HG03135 (cell line): ENCODE measurements at regions not wholly inside any gene's neighbourhood (a gene's known extent, or its start where the extent isn't known, plus 50 kb on each side); places are given as distances from the start of the nearest gene placed in this dataset.
"Not testable (repeated sequence)": the region's sequence is repeated elsewhere in the genome, so short reads cannot be mapped to it uniquely, and the experiment has no call there.

ENCODE experiments used
- ATAC-seq: cut with Tn5 transposase; IDR thresholded peaks from one replicate; pipeline ENCODE4 v1.9.1; 2021; ENCODE audit warnings: mild to moderate bottlenecking, moderate library complexity; ENCODE audit not compliant: unreplicated experiment

DNA sequence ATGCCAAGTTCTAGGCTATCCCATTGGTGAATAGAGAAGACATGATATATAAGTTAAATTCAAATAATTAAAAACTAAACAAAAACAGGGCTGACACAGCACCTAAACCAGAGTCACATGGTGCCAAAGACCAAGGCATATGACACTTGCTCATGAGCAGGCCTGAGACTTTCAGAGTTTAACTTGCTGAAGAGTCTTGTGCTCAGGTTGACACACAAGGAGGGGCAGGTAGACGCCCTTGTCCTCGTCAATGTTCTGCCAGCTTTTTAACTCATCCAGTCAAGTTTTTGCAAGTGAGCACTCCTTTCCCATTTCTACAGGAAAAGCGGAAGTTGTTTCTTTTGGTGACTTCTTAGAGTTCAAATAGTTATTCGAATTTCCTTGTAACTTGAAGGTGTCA is 289.7 kb downstream of the CYRIA start:
- ATAC-seq = no peak

DNA sequence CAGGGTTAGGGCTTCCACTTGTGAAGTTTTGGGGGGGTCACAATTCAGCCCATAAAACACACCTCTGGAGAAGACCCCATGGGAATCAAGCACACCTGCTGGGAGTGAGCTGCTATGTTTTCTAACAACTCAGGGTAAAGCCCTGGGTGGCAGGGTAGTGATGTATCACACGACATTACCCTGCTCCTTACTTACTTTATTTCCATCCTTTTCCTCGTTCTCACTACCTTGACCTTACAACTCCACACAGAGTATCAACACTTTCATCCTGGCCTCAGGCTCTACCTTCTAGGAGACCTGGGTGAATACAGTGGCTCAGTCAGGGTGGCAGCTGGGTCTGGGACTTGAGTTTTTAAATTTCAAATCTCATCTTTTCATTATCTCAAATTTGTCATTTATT is 290.3 kb downstream of the CYRIA start:
- no peak for ATAC-seq

DNA sequence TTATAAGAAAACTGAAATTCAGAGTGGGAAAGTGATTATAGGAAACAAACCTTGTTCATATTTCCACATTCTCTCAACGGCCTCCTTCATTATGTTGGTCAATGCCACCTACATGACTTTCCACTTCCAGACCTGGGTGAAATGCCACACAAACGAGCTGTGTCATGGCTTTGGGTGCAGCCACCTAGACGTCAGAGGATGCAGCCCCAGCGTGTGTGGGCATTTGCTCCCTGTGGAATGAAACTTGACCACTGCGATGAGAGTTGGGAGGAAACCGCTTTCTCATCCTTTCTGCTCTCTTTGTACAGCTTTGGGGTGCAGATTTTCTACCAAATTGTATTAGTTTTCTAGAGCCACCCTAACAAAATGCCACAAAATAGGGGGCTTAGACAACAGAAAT is 291.0 kb downstream of the CYRIA start:
- no peak for ATAC-seq

DNA sequence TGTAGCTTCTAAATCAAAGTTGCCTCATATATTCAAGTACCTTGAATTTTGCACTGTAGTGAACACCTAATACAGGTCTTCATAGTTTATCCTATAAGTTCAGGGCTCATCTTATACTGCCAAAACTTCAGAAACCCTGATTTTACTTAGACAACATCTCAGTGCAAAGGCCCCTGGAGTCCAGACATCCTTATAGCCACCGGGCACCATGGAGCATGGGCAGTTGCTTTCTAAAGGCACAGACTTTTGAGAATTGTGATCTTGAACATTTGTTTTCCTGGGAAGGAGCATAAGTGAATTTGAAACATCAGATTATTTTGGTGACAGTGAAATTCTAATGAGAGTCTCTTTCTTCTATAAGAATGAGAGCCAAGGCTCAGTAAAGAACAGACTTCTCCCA is 292.3 kb downstream of the CYRIA start:
- ATAC-seq = no peak

DNA sequence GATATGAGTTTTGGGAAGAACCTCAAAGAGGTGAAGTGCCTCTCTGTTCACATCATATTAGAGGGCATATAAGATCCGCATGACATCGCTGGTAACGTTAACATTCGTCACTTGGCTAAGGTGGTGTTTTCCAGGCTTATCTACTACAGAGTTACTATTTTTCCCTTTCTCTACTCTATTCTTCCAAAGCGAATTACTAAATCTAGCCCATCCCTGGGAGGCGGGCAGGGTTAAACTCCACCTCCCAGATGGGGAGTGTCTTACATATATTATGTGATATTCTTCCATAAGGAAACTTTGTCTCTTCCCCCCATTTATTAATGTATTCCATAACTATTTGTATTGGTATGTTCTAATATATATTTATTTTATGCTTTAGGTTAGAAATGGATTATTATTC is 293.9 kb downstream of the CYRIA start:
- no peak for ATAC-seq

DNA sequence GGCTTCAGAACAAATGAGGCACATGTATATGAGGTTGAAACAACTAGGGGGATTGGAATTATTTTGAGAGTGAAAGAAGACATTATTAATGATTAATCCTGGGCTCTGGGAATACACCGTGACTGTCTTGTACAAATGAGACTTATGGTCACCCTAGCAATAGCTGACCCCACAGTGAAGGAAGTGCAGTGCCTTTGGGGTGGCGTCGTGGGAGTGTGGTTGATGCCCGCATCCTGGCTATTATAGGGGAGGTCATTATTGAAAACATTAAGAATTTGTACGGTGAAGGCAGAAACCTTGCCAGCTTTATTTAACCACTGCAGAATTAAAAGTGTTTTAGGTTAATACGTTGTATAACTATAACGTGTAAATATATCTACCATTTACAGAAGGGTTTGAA is 296.7 kb downstream of the CYRIA start:
- no peak for ATAC-seq

DNA sequence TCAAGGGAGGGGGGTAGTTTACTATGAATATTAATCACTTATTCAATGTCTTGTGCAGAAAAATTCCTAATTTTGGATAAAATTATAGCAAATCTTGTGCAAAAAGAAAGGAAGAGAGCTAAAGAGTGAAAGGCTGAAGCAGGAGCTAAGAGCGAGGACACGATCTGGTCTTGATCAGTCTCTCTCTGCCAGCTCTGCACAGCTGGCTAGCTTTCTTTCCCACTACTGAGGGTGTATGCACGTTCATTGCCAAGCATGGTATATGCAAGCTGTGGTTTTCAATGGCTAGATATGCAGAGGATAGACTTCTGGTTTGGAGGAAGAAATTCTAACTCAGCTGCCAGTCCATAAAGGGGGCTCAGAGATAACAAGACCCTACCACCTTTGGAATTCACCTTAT is 297.3 kb downstream of the CYRIA start:
- ATAC-seq = no peak

DNA sequence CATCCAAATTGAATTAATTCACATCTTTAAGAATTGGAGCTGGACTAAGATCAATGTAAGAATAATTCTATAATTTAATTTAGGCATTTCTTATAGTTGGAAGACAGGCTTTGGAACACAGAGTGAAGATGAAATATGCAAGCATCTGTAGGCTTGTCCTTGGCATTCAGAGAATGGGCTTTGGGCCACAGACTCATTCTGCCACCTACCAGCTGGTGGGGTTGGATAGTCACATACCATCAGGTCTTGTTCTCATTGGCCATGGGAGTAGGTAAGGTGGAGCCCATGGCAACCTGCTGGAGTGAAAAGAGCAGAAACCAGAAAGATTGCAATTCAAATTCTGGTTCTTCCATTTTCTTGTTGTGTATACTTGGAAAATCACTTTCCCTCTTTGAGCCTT is 300.3 kb downstream of the CYRIA start:
- ATAC-seq = no peak

DNA sequence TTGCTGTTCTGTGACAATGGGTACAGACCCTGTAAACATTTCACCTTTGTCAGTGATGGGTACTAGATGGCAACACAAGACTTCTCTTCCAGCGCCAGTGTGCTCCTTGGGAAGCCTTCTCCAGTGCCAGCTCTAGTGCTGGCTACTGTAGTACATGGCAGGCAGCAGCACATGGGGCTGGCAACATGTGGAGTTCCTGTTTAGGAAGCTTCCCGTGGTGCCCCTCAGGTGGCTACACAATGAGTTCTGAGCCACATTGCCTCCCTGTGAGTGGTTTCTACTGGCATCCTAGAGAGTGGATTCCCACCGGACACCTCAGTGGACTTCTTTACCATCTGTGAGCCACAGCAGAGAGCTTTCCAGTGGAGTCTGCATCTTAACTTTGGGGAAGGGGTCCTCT is 302.1 kb downstream of the CYRIA start:
- ATAC-seq = no peak

DNA sequence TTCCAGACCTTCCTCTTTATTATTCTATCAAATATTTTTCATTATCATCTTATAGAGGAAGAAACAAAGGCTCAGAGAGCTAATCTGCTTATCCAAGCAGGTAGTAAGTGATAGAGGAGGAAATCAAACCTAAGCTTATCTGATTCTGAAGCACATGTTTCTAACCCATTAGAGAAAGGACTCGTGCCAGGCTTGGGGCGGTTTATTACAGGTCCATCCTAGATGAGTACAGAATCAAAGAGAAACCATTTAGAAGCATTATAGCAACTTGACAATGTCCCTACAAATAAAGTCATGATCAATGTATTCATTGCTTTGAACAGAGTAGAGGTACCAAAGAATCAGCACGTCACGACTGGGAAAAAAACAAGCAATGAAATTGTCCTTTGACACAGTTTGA is 303.0 kb downstream of the CYRIA start:
- ATAC-seq = no peak

DNA sequence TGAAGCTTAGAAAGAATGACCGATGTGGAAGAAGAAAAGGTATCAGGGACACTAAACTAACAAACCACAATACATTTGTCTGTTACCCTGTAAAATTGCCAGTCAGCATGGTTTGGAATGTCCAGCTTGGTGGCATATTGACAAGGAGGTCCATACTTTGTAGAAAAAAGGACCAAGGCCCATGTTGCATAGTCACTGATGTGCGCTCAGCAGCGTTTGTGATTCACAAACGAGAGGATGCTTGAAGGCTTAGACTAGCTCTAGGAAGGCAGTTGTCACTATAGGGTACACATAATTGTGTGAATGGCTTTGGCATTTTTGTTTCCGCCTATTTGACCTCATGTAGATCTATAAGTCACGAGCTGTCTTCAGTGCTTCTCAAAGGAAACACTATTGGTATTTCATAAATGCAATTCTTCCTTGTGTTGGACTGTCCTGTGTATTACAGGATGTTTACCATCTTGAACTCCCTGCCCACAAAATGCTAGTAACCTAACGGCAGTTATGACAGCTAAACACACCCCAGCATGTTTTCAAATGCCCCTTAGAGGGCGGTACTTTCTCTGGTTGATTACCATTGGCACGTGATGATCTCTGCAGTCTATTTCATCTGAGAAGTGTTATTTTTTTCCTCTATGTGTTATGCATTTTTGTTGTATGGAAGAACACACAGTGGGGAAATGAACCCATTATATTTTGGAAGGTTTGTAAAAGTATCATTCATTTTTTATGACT is 304.2 kb downstream of the CYRIA start:
- no peak for ATAC-seq

DNA sequence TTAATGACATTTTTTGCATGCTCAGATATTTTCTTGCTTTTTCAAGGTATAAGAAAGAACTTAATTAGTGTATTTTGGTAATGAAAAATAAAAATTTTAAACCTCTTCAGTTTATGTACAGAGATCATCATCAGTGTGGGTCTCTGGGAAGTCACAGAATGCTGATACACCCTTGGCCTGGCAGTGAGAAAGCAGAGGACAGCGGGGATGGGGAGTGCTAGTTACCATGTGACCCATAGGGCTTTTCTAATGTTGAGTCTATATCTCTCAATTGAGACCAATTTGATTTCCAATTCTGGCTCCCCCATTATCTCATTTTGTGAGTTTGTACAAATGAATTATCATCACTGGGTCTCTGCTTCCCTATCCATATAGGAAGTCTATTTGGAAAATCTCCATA is 305.7 kb downstream of the CYRIA start:
- no peak for ATAC-seq

DNA sequence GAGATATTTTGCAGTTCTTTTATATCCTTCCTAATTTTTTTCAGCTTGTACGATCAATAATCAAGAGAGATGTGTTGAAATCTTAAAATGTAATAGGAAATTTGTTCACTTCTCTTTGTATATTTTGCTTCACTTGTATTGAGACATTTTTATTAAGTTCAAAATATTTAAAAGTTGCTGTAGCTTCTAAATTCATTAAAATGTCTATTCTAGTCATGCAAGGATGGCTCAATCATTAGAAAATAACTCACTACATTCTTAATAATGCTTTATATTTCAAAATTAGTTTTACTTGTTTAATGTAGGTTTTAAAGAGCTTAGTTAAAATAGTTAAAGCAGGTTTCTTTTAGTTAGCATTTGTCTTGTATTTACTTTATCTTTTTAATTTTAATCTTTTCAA is 308.4 kb downstream of the CYRIA start:
- ATAC-seq = no peak

DNA sequence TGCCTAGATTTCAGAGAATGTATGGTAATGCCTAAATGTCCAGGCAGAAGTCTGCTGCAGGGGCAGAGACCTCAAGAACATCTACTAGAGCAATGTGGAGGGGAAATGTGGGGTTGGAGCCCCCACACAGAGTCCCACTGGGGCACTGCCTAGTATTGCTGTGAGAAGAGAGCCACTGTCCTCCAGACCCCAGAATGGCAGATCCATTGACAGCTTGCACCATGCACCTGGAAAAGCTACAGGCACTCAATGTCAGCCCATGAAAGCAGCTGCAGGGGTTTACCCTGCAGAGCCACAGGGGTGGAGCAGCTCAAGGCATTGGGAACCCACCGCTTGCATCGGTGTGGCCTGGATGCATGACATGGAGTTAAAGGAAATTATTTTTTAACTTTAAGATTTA is 314.1 kb downstream of the CYRIA start:
- ATAC-seq = no peak

DNA sequence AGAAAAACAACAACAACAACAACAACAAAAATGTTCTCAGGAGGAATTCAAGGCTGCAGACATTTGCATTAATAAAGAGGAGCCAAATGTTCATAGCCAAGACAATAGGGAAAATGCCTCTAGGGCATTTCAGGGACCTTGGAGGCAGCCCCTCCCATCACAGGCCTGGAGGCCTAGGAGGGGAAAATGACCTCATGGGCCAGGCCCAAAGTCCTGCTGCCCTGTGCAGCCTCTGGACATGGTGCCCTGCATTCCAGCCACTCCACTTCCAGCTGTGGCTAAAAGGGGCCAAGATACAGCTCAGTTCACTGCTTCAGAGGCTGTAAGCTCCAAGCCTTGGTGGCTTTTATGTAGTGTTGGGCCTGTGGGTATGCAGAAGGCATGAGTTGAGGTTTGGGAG is 314.5 kb downstream of the CYRIA start:
- ATAC-seq = no peak

DNA sequence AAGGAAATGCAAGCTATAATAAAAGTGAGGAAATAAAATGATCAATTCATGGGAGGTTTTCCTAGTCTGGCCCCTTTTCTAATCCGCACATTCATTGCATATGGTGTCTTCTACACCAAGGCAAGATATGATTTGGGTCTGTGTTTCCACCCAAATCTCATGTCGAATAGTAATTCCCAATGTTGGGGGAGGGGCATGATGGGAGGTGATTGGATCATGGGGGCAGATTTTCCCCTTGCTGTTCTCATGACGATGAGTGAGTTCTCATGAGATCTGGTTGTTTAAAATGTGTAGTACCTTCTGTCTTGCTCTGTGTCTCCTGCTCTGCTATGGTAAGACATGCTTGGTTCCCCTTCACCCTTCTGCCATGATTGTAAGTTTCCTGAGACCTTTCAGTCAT is 315.4 kb downstream of the CYRIA start:
- ATAC-seq = no peak

DNA sequence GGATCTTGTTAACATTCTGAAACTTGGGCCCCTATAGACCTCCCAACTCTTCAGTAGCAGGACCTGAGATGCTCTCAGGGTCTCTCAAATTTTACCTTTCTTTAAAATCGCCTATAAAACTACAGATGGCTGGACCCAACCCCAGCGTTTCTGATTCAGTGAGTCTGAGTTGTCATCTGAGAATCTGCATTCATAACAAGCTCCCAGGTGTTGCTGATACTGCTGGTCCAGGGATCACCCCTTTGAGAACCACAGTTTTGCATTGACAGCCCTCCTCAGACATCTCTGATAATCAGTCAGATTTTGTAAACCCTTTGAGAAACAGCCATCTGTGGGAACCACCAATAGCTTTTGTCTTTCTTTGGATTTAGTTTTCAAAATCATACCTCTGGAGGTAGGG is 315.8 kb downstream of the CYRIA start:
- ATAC-seq = no peak

DNA sequence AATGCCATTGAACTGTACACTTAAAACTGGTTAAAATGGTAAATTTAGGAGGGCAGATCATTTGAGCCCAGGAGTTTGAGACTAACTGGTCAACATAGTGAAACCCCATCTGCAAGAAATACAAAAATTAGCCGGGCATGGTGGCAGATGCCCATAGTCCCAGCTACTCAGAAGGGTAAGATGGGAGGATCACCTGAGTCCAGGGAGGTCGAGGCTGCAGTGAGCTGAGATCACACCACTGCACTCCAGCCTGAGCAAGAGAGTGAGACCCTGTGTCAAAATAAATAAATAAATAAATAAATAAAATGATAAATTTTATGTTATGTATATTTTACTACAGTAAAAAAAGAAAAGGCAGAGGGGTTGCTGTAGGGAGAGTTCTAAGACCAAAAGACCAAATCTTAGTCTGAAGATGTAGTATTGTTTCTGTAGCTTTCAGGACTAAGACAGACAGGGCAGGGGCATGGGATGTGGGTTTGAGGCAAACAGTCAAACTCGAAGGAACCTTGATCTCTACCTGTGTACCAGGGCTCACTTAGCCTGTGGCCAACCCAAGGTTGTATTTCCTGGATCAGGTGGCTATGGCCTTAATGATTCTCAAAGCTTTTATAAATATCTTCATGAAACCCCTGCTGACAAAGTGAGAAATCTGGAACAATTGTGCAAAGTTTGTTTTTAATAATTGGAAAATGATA is 316.7 kb downstream of the CYRIA start:
- no peak for ATAC-seq

DNA sequence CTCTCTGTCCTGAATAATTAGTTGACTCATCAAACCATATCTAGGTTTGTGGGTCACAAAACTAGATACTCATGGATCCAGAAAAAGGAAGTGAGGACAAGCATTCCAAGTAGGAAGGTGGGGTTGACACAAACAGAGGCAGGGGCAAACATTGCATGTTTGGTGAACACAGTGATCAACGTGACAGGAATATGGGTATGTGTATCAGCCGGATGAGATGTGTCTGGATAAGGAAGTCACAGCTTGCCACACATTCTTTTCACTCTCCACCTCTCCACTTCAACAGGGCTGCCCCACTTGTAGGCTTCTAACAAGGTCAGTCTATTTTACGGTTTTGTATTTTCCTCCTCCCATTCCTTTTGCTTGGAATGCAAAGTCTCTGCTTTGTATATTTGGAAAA is 319.0 kb downstream of the CYRIA start:
- ATAC-seq = no peak

DNA sequence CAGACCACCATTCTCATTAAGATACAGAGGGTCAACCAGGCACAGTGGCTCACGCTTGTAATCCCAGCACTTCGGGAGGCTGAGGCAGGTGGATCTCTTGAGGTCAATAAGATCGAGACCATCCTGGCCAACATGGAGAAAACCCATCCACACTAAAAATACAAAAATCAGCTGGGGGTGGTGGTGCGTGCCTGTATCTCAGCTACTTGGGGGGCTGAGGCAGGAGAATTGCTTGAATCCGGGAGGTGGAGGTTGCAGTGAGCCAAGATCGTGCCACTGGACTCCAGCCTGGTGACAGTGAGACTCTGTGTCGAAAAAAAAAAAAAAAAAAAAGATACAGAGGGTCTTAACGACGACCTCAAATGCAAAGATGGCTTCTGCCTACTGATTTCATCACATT is 320.4 kb downstream of the CYRIA start:
- ATAC-seq = not testable (repeated sequence)

DNA sequence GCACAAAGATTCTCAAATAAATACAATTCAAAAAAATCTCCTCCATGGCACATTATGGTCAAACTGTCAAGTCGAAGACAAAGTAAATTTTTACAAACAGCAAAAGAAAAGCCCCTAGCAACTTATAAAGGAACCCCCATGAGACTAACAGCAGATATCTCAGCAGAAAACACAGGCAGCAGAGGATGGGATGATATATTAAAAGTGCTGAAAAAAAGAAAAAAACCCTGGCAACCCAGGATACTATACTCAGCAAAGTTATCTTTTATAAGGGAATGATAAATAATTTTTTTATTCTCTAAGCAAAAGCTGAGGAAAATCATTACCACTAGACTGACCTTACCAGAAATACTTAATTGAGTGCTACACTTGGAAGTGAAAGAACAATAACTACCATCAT is 326.4 kb downstream of the CYRIA start:
- ATAC-seq = no peak

DNA sequence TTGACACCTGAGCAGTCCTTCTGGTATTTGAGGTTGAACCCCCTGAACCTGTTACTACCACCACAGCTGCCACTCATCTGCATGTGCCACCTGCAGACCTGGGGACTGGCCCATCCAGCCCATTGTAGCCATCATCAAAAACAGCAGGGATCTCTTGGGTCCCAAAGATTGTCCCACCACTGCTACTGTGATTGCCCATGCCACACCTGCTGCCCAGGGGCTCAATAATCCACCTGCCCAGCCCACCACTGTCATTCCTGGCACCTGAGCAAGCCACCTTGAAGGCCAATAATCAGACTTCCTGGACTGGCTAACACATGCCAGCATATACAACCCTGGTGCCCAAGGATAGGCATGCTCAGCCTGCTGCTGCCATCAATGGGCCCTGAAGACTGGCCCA is 327.6 kb downstream of the CYRIA start:
- ATAC-seq = no peak

DNA sequence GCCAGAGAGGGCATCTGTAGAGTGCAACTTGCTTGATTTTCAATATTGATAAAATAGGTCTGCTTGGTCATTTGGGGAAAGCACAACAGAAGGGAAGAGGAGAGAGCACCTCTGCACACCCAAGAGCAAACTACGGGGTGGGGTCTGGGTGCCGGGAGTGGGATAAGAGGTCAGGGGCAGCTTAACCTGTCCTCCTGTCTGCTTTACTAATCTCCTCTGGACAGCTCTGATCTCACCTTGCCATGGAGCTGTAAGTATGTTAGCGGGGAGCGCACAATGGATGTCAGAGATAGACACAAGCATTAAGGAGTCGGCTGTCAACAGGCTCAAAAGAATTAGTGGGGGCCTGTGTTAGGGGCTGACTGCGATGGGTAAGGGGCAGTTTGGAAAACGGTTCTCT is 328.7 kb downstream of the CYRIA start:
- ATAC-seq = no peak
